Epithelial cell of esophagus (primary cell): ENCODE measurements at regions not wholly inside any gene's neighbourhood (a gene's known extent, or its start where the extent isn't known, plus 50 kb on each side); places are given as distances from the start of the nearest gene placed in this dataset.

ENCODE experiments used
- DNase-seq: peaks from one replicate; pipeline ENCODE4 v3.0.0; 2010; ENCODE audit warnings: low read depth
- H3K4me3 ChIP-seq: 2 replicates; pipeline ENCODE4 v1.5.1; 2011; ENCODE audit warnings: mild to moderate bottlenecking, low read length, control low read depth
- TF ChIP-seq, protein P1 (sequence below): IDR thresholded peaks from 2 replicates; pipeline ENCODE4 v1.5.1; 2011; ENCODE audit warnings: low read depth, mild to moderate bottlenecking, low read length, control low read depth, inconsistent platforms; ENCODE audit not compliant: insufficient read depth; ENCODE audit errors: missing control alignments

DNA sequence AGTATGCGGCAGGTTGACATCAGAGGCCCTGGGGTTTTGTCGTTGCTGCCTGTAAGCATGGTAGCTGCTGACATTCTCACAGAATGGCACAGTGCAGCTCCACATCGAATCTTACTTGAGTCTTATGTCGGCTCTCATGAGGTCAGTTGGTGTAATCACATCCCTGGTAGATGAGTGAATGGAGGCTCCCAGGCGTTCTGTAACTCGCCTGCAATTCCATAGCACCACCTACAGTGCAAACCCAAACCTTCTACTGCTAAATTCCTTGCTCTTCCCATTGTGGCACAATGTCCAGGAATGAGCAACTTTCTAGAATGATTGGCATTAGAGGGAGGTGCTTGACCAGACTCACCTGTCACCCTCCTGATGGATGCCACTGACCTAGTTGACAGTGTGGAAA is 578.4 kb downstream of the CCDC171 start:
- TF ChIP-seq, protein P1, sequence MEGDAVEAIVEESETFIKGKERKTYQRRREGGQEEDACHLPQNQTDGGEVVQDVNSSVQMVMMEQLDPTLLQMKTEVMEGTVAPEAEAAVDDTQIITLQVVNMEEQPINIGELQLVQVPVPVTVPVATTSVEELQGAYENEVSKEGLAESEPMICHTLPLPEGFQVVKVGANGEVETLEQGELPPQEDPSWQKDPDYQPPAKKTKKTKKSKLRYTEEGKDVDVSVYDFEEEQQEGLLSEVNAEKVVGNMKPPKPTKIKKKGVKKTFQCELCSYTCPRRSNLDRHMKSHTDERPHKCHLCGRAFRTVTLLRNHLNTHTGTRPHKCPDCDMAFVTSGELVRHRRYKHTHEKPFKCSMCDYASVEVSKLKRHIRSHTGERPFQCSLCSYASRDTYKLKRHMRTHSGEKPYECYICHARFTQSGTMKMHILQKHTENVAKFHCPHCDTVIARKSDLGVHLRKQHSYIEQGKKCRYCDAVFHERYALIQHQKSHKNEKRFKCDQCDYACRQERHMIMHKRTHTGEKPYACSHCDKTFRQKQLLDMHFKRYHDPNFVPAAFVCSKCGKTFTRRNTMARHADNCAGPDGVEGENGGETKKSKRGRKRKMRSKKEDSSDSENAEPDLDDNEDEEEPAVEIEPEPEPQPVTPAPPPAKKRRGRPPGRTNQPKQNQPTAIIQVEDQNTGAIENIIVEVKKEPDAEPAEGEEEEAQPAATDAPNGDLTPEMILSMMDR = no peak
- no peak overlapping the region for H3K4me3 ChIP-seq
- peak; percentile 51 for DNase-seq

DNA sequence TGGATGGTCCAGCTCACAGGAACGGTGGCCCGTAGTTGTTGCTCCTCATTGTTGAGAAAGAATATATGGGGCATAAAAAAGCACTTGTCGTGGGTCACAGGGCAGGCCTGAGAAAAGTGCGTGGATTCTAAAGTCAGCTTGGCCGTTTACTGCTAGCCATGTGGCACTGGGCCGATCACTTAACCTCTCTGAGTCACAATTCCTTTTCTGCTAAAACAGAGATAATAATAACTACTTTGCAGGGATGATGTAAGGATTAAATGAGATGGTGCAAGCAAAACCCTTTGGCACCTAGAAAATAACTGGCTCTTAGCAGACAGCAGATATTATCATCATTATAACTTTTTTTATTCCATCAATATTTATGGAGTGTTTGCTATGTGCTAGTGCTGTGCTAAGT is 579.7 kb downstream of the CCDC171 start:
- no peak overlapping the region for H3K4me3 ChIP-seq
- DNase-seq = no peak
- TF ChIP-seq, protein P1 = no peak

DNA sequence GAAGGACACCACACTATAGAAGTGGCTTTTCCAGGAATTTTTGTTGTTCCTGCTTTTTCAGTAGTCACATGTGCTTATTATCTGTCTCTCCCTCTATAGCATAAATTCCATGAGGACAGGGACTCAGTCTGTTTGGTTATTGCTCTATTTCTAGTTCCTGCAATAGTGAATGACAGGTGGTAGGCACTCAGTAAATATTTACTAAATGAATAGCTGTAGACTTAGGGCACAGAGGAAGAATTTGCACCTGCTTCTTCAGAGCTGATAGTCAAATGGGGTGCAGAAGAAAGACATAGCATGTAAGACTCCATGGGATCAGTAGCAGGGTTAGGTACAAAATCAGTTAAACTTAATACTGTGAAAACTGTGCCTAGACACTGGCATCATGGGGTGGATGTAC is 580.2 kb downstream of the CCDC171 start:
- TF ChIP-seq, protein P1 = no peak
- DNase-seq = no peak
- H3K4me3 ChIP-seq = no peak overlapping the region

DNA sequence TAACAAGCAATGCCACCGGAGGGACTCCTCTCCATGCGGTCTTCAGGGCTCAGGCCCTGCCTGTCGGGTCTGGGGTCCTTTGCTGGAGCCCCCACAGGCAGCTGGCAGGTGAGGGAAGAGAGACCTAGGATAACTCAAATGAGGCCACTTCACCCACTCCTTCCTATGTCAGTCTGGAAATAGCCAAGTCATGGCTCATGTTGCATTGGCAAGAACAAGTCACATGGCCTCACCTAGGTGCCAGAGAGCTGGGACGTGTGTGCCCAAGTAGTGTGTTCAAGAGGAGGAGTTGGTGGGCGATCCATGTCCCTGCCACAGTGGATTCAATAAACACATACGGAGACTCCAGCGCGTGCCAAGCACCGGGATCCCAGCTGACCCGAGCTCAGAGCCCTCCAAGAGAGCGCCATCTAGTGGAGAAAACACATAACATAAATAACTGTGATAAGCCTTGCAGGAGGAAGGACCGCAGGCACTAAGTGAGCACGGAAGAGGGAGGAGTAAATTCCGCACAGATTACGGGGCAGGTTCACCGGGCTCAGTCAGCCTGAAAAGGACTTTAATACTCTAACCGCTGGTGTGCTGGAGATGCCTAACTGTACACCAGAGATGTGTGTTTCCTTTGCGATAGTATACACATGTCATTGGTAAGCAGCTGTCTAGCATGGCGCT is 580.8 kb downstream of the CCDC171 start:
- DNase-seq = peak; percentile 92
- TF ChIP-seq, protein P1 = peak; percentile 66

DNA sequence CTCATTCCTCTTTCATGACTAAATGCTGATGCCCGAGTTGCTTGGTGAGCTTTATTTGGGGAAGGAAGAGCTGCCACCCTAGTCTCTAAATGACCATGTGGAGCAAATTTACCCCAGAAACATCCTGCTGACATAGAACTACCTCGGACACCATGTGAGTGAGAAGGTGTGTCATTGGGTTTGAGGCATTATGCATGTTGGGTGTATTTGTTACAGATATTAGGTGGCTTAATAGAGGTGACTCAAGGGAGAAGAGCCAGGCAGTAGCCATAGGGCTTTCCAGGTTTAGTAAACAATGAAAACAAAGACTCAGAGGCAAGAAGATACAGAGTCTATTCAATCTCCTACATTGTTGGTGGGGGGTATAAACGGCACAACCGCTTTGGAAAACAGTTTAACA is 581.5 kb downstream of the CCDC171 start:
- TF ChIP-seq, protein P1 = no peak
- H3K4me3 ChIP-seq = no peak overlapping the region
- peak; percentile 79 for DNase-seq

More for the DNA sequence above, 580.8 kb downstream of the CCDC171 start:
- H3K4me3 ChIP-seq = no peak overlapping the region

DNA sequence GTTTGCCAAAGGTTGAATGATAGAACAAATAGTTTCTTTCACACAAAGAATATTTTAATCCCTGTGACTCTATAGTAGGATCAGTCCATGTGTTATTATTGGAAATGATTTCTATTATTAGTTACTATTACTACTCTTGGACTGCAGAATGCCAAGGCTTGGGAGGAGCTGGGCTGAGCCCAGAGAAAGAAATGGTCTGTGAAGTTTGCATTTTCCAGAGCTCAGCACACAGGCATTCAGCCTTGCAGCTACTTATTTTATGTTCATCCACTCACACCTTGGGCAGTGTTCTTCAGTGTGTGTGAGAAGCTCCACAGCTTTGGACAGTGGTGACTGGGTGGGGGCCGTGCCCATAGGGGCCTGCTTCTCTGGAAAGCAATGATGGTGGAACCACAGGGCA is 583.1 kb downstream of the CCDC171 start:
- TF ChIP-seq, protein P1 = no peak
- H3K4me3 ChIP-seq = no peak overlapping the region
- no peak for DNase-seq

DNA sequence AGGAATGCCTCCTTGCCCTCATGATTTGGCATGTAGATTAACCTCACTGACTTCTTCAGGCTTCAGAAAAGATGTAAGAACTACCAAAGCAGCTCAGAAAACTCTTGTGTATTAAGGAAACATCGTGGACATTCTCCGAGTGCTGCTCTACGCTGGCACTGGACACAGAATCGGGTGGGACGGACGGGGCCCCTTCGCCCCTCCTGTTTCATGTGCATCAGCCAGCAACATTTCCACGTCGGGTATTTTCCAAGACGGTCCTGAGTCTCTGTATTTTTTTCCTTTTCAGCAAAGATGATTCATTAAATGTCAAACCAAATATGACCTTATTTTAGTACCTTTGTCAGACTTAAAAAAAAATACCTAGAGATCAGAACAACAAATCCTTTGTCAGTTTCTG is 583.6 kb downstream of the CCDC171 start:
- TF ChIP-seq, protein P1 = no peak
- DNase-seq = no peak

More for the DNA sequence above, 583.6 kb downstream of the CCDC171 start:
- H3K4me3 ChIP-seq = no peak overlapping the region
